Trophoblast cell (in vitro differentiated cells and primary cell): ENCODE measurements at regions not wholly inside any gene's neighbourhood (a gene's known extent, or its start where the extent isn't known, plus 50 kb on each side); places are given as distances from the start of the nearest gene placed in this dataset.
"Not testable (repeated sequence)": the region's sequence is repeated elsewhere in the genome, so short reads cannot be mapped to it uniquely, and the experiment has no call there.

Source experiments
- DNase-seq, 2 donors: peaks; one replicate each; pipeline ENCODE4 v3.0.0-alpha.2; 2016
- H2AFZ ChIP-seq: 2 replicates; pipeline ENCODE4 v1.6.1; 2013; ENCODE audit warnings: low read length, moderate library complexity, mild to moderate bottlenecking; ENCODE audit not compliant: insufficient read depth, poor library complexity
- H2AK5ac ChIP-seq: 2 replicates; pipeline ENCODE4 v1.6.1; 2013; ENCODE audit warnings: mild to moderate bottlenecking, low read length
- H2BK120ac ChIP-seq: 2 replicates; pipeline ENCODE4 v1.6.1; 2013; ENCODE audit warnings: low read length, mild to moderate bottlenecking, moderate library complexity; ENCODE audit not compliant: insufficient read depth, poor library complexity
- H2BK12ac ChIP-seq: 2 replicates; pipeline ENCODE4 v1.6.1; 2013; ENCODE audit warnings: mild to moderate bottlenecking, low read length, moderate library complexity
- H2BK5ac ChIP-seq: 2 replicates; pipeline ENCODE4 v1.6.1; 2013; ENCODE audit warnings: low read length, low read depth, moderate library complexity, mild to moderate bottlenecking; ENCODE audit not compliant: poor library complexity
- H3K14ac ChIP-seq: 2 replicates; pipeline ENCODE4 v1.6.1; 2013; ENCODE audit warnings: mild to moderate bottlenecking, low read length
- H3K18ac ChIP-seq: 2 replicates; pipeline ENCODE4 v1.6.1; 2013; ENCODE audit warnings: mild to moderate bottlenecking, low read length
- H3K23ac ChIP-seq: 2 replicates; pipeline ENCODE4 v1.6.1; 2013; ENCODE audit warnings: low read length
- H3K27ac ChIP-seq: 2 replicates; pipeline ENCODE4 v1.5.1; 2013; ENCODE audit warnings: low read depth, mild to moderate bottlenecking, inconsistent platforms, low read length, moderate library complexity
- H3K27me3 ChIP-seq: 2 replicates; pipeline ENCODE4 v1.6.1; 2013; ENCODE audit warnings: inconsistent platforms, mild to moderate bottlenecking, low read length, moderate library complexity; ENCODE audit not compliant: insufficient read depth
- H3K36me3 ChIP-seq, 2 experiments: 1 replicate in 1 of 2; 2 replicates in 1 of 2; pipeline ENCODE4 v1.6.1; 2013; ENCODE audit warnings: low read length in 2 of 2, mild to moderate bottlenecking in 2 of 2, moderate library complexity in 1 of 2; ENCODE audit not compliant: insufficient read depth in 2 of 2, control insufficient read depth in 1 of 2
- H3K4ac ChIP-seq: 2 replicates; pipeline ENCODE4 v1.6.1; 2013; ENCODE audit warnings: low read depth, mild to moderate bottlenecking, low read length, moderate library complexity
- H3K4me1 ChIP-seq, 2 experiments: 1 replicate in 1 of 2; 2 replicates in 1 of 2; pipeline ENCODE4 v1.6.1; 2013; ENCODE audit warnings: low read length in 2 of 2, mild to moderate bottlenecking in 2 of 2, moderate library complexity in 1 of 2; ENCODE audit not compliant: insufficient read depth in 2 of 2, control insufficient read depth in 1 of 2
- H3K4me2 ChIP-seq: 2 replicates; pipeline ENCODE4 v1.6.1; 2013; ENCODE audit warnings: inconsistent platforms, mild to moderate bottlenecking, low read length, moderate library complexity
- H3K4me3 ChIP-seq: 2 replicates; pipeline ENCODE4 v1.5.1; 2013; ENCODE audit warnings: mild to moderate bottlenecking, low read depth, low read length, inconsistent platforms
- H3K79me1 ChIP-seq: one replicate; pipeline ENCODE4 v1.6.1; 2013; ENCODE audit warnings: low read length
- H3K79me2 ChIP-seq: 2 replicates; pipeline ENCODE4 v1.6.1; 2013; ENCODE audit warnings: low read length, mild to moderate bottlenecking; ENCODE audit not compliant: control insufficient read depth, insufficient read depth, poor library complexity
- H3K9ac ChIP-seq: 2 replicates; pipeline ENCODE4 v1.6.1; 2013; ENCODE audit warnings: mild to moderate bottlenecking, low read length
- H3K9me3 ChIP-seq: 2 replicates; pipeline ENCODE4 v1.6.1; 2013; ENCODE audit warnings: low read depth, mild to moderate bottlenecking, control low read depth, inconsistent platforms, low read length; ENCODE audit not compliant: insufficient read depth
- H4K12ac ChIP-seq: 2 replicates; pipeline ENCODE4 v1.6.1; 2013; ENCODE audit warnings: low read depth, mild to moderate bottlenecking, low read length, moderate library complexity
- H4K8ac ChIP-seq: 2 replicates; pipeline ENCODE4 v1.6.1; 2013; ENCODE audit warnings: low read depth, mild to moderate bottlenecking, low read length, moderate library complexity
- H4K91ac ChIP-seq: one replicate; pipeline ENCODE4 v1.6.1; 2013; ENCODE audit warnings: low read depth, mild to moderate bottlenecking, low read length, moderate library complexity
- WGBS: extraction: QIAGEN DNeasy Blood & Tissue Kit; methylation state at CpG from one replicate; pipeline ENCODE4 v1.1.7; 2013; ENCODE audit warnings: missing lambda C conversion rate; ENCODE audit not compliant: insufficient read length, insufficient coverage; ENCODE audit errors: extremely low coverage; 5-methylcytosine and 5-hydroxymethylcytosine counted together

DNA sequence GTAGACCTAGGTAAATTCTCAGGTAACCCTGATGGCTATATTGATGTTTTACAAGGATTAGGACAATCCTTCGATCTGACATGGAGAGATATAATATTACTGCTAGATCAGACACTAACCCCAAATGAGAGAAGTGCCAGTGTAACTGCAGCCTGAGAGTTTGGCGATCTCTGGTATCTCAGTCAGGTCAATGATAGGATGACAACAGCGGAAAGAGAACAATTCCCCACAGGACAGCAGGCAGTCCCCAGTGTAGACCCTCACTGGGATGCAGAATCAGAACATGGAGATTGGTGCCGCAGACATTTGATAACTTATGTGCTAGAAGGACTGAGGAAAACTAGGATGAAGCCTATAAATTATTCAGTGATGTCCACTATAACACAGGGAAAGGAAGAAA is 228.4 kb upstream of the CWC22 start:
- WGBS, result no CpG with 5 or more reads among the region's 4 CpGs

DNA sequence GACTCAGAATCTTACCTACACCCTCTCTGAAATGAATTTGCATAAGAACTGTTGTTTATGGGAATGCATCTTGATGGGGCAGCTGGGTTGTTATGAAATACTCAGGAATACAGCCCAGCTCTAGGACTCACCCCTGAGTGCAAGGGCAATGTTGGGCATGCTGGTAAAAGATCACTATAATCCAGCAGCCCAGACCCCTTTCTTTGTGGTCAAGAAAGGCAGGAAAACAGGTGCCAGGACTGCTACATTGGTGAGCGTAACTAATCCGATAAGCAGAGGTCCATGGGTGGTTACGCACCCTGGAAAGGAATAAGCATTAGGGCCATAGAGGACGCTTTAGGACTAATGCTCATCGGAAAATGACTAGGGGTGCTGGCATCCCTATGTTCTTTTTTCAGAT is 227.9 kb upstream of the CWC22 start:
- H3K79me2 ChIP-seq, H3K14ac ChIP-seq, H3K9me3 ChIP-seq, H3K9ac ChIP-seq, H3K23ac ChIP-seq, H3K36me3 ChIP-seq, H3K27me3 ChIP-seq, H3K4me1 ChIP-seq, H2BK5ac ChIP-seq, H2BK12ac ChIP-seq, H4K8ac ChIP-seq, H2AK5ac ChIP-seq, H4K91ac ChIP-seq, H3K4ac ChIP-seq, H3K4me3 ChIP-seq, H3K79me1 ChIP-seq, H3K27ac ChIP-seq, H2BK120ac ChIP-seq, H3K18ac ChIP-seq, H4K12ac ChIP-seq, DNase-seq, H3K4me2 ChIP-seq, H2AFZ ChIP-seq: not testable (repeated sequence)
- WGBS, result no CpG with 5 or more reads among the region's 5 CpGs

More for the DNA sequence above, 228.4 kb upstream of the CWC22 start:
- not testable (repeated sequence) for H3K4me1 ChIP-seq, H3K4me3 ChIP-seq, H2AK5ac ChIP-seq, H3K36me3 ChIP-seq, H3K27ac ChIP-seq, H4K91ac ChIP-seq, H3K79me2 ChIP-seq, DNase-seq, H2BK120ac ChIP-seq, H4K12ac ChIP-seq, H3K14ac ChIP-seq, H3K9me3 ChIP-seq, H3K18ac ChIP-seq, H2BK5ac ChIP-seq, H3K79me1 ChIP-seq, H2BK12ac ChIP-seq, H3K9ac ChIP-seq, H3K4ac ChIP-seq, H3K27me3 ChIP-seq, H3K23ac ChIP-seq, H4K8ac ChIP-seq, H3K4me2 ChIP-seq, H2AFZ ChIP-seq

DNA sequence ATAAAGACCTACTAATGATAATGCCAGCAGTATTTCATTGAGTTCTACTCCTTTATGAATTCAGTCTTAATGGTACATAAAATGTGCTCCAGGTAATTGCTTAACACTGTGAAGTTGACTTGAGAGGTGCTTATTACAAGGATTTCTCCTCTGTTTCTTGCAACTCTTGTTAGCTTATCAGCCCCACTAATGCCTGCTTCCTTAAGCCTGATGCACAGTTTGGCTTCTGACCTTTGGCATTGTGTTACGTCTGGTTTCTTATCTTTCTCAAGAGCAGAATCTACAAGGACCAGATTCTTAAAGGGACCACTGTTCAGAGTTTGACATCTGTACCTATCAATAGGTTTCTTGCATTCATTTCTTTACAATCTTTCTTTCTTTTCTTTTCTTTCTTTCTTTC is 223.9 kb upstream of the CWC22 start:
- no peak overlapping the region for H2BK120ac ChIP-seq
- no peak for DNase-seq
- no peaks in the 10 kb centered on the region for H3K36me3 ChIP-seq
- peaks cover 2% of the 10 kb centered on the region for H3K9me3 ChIP-seq
- no peak overlapping the region for H3K18ac ChIP-seq
- H4K12ac ChIP-seq, result no peak overlapping the region
- no peak overlapping the region for H4K91ac ChIP-seq
- H3K4me3 ChIP-seq, result no peak overlapping the region
- H2AK5ac ChIP-seq, result no peak overlapping the region
- H2BK12ac ChIP-seq, result no peak overlapping the region
- H2BK5ac ChIP-seq, result no peak overlapping the region
- no peak overlapping the region for H3K27ac ChIP-seq
- no peak overlapping the region for H3K4me2 ChIP-seq
- peaks cover 0 to 2% of the 10 kb centered on the region in 2 experiments for H3K4me1 ChIP-seq
- H3K27me3 ChIP-seq, result no peaks in the 10 kb centered on the region
- no peaks in the 10 kb centered on the region for H3K79me2 ChIP-seq
- H3K79me1 ChIP-seq, result peaks cover 3% of the 10 kb centered on the region
- no peak overlapping the region for H3K9ac ChIP-seq
- WGBS, result no CpG with 5 or more reads among the region's 1 CpG
- H3K14ac ChIP-seq, result no peak overlapping the region
- no peak overlapping the region for H3K4ac ChIP-seq
- no peak overlapping the region for H4K8ac ChIP-seq
- no peak overlapping the region for H2AFZ ChIP-seq
- no peak overlapping the region for H3K23ac ChIP-seq

DNA sequence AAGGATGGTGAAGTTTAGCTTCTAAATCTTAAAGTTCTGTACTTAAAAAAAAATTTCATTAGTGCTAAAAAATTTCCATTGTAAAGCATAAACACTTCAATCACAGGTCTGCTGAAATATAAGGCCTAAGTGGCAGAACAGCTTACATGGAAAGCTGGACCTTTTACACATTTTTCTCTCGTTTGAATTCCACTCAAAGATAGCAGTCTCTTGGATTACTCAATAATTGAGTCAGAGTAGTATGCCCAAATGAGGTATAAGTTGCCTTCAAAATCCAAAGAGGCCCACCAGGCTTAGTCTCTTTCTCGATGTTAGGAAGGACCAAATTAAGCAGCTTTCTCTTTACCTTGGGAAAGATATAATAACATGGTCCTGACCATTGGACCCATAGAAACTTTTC is 220.4 kb upstream of the CWC22 start:
- Histone ChIP-seq H4K12ac (no peak overlapping the region), H2BK5ac (no peak overlapping the region), H3K79me2 (no peaks in the 10 kb centered on the region), H3K79me1 (peaks cover 3% of the 10 kb centered on the region), H3K27ac (no peak overlapping the region), H2AK5ac (no peak overlapping the region), H3K4me2 (no peak overlapping the region), H3K27me3 (no peaks in the 10 kb centered on the region), H2AFZ (no peak overlapping the region), H3K14ac (no peak overlapping the region), H3K9me3 (peaks cover 6% of the 10 kb centered on the region), H3K9ac (no peak overlapping the region), H2BK120ac (no peak overlapping the region), H3K18ac (no peak overlapping the region), H4K91ac (no peak overlapping the region), H3K4me3 (no peak overlapping the region), H3K4me1 (peaks cover 0 to 2% of the 10 kb centered on the region in 2 experiments), H3K4ac (no peak overlapping the region), H4K8ac (no peak overlapping the region), H2BK12ac (no peak overlapping the region), H3K36me3 (no peaks in the 10 kb centered on the region), H3K23ac (no peak overlapping the region)
- WGBS, result no CpG with 5 or more reads among the region's 2 CpGs
- peak in 1 of 2 donors; percentile 45 for DNase-seq
